Muscle layer of colon (tissue), 2 donors: ENCODE measurements at regions not wholly inside any gene's neighbourhood (a gene's known extent, or its start where the extent isn't known, plus 50 kb on each side); places are given as distances from the start of the nearest gene placed in this dataset.

Source experiments
- H3K27ac ChIP-seq: one replicate; pipeline ENCODE4 v1.7.0; 2013; ENCODE audit warnings: low read depth, mild to moderate bottlenecking, low read length, moderate library complexity
- H3K27me3 ChIP-seq, 2 donors: one replicate each; pipeline ENCODE4 v1.7.0; 2013; ENCODE audit warnings: low read length in 2 of 2, mild to moderate bottlenecking in 2 of 2; ENCODE audit not compliant: insufficient read depth in 2 of 2, control insufficient read depth in 1 of 2
- H3K36me3 ChIP-seq: one replicate; pipeline ENCODE4 v1.7.0; 2013; ENCODE audit warnings: mild to moderate bottlenecking, low read length; ENCODE audit not compliant: insufficient read depth
- H3K4me1 ChIP-seq: one replicate; pipeline ENCODE4 v1.7.0; 2013; ENCODE audit warnings: mild to moderate bottlenecking, low read length; ENCODE audit not compliant: insufficient read depth
- H3K4me3 ChIP-seq, 2 donors: one replicate each; pipeline ENCODE4 v1.7.0; 2013; ENCODE audit warnings: low read length in 2 of 2, low read depth in 1 of 2, mild to moderate bottlenecking in 1 of 2, moderate library complexity in 1 of 2
- H3K9ac ChIP-seq: one replicate; pipeline ENCODE4 v1.7.0; 2013; ENCODE audit warnings: low read length
- H3K9me3 ChIP-seq: one replicate; pipeline ENCODE4 v1.7.0; 2013; ENCODE audit warnings: mild to moderate bottlenecking, low read length
- donor health status: abdominal sarcoma.
- donor health status: Adenocarcinoma of cecum.

- Histone ChIP-seq H3K9me3 (no peaks in the 10 kb centered on the region), H3K36me3 (no peaks in the 10 kb centered on the region), H3K4me1 (no peaks in the 10 kb centered on the region), H3K27ac (no peak overlapping the region), H3K9ac (no peak overlapping the region), H3K4me3 (no peak overlapping the region), H3K27me3 (no peaks in the 10 kb centered on the region)
These were observed 205.7 kb downstream of the GAS1 start for GRCh38 chr9:86741311-86742208.

- Histone ChIP-seq H3K36me3 (no peaks in the 10 kb centered on the region), H3K27me3 (no peaks in the 10 kb centered on the region), H3K27ac (no peak overlapping the region), H3K9ac (no peak overlapping the region), H3K4me1 (peaks cover 40% of the 10 kb centered on the region), H3K9me3 (no peaks in the 10 kb centered on the region), H3K4me3 (no peak overlapping the region)
These were observed 211.4 kb downstream of the GAS1 start for GRCh38 chr9:86735772-86736458.

- Histone ChIP-seq H3K9me3 (no peaks in the 10 kb centered on the region), H3K4me3 (no peak overlapping the region), H3K9ac (no peak overlapping the region), H3K36me3 (no peaks in the 10 kb centered on the region), H3K27me3 (no peaks in the 10 kb centered on the region), H3K27ac (no peak overlapping the region), H3K4me1 (peaks cover 40% of the 10 kb centered on the region)
These were observed 212.5 kb downstream of the GAS1 start for GRCh38 chr9:86734771-86735170.

- Histone ChIP-seq H3K9me3 (no peaks in the 10 kb centered on the region), H3K9ac (no peak overlapping the region), H3K27me3 (no peaks in the 10 kb centered on the region), H3K27ac (no peak overlapping the region), H3K4me3 (no peak overlapping the region), H3K36me3 (no peaks in the 10 kb centered on the region), H3K4me1 (peaks cover 40% of the 10 kb centered on the region)
These were observed 213.4 kb downstream of the GAS1 start for GRCh38 chr9:86733929-86734328.

- Histone ChIP-seq H3K9me3 (no peaks in the 10 kb centered on the region), H3K4me3 (no peak overlapping the region), H3K9ac (no peak overlapping the region), H3K4me1 (peaks cover 40% of the 10 kb centered on the region), H3K27ac (no peak overlapping the region), H3K36me3 (no peaks in the 10 kb centered on the region), H3K27me3 (no peaks in the 10 kb centered on the region)
These were observed 214.7 kb downstream of the GAS1 start for GRCh38 chr9:86732514-86733171.

- no peak overlapping the region for H3K4me3 ChIP-seq
- no peak overlapping the region for H3K27ac ChIP-seq
- peaks cover 40% of the 10 kb centered on the region for H3K4me1 ChIP-seq
- no peaks in the 10 kb centered on the region for H3K27me3 ChIP-seq
- H3K9me3 ChIP-seq: no peaks in the 10 kb centered on the region
- no peak overlapping the region for H3K9ac ChIP-seq
- no peaks in the 10 kb centered on the region for H3K36me3 ChIP-seq
These were observed 215.7 kb downstream of the GAS1 start for GRCh38 chr9:86731511-86732063.

GRCh38 chr9:86730163-86730928, 217.0 kb downstream of the GAS1 start:
- Histone ChIP-seq H3K36me3 (no peaks in the 10 kb centered on the region), H3K27me3 (no peaks in the 10 kb centered on the region), H3K9ac (no peak overlapping the region), H3K4me1 (peaks cover 35% of the 10 kb centered on the region), H3K4me3 (no peak overlapping the region), H3K27ac (no peak overlapping the region), H3K9me3 (no peaks in the 10 kb centered on the region)

- Histone ChIP-seq H3K9ac (no peak overlapping the region), H3K27ac (no peak overlapping the region), H3K27me3 (no peaks in the 10 kb centered on the region), H3K4me1 (no peaks in the 10 kb centered on the region), H3K4me3 (no peak overlapping the region), H3K36me3 (no peaks in the 10 kb centered on the region), H3K9me3 (no peaks in the 10 kb centered on the region)
These were observed 222.8 kb downstream of the GAS1 start for GRCh38 chr9:86724529-86724928.

- no peak overlapping the region for H3K27ac ChIP-seq
- no peak overlapping the region for H3K9ac ChIP-seq
- H3K36me3 ChIP-seq: no peaks in the 10 kb centered on the region
- H3K4me1 ChIP-seq: no peaks in the 10 kb centered on the region
- no peak overlapping the region for H3K4me3 ChIP-seq
- H3K27me3 ChIP-seq: no peaks in the 10 kb centered on the region
- no peaks in the 10 kb centered on the region for H3K9me3 ChIP-seq
These were observed 224.0 kb downstream of the GAS1 start for GRCh38 chr9:86723346-86723745.

GRCh38 chr9:86722706-86723075, 224.6 kb downstream of the GAS1 start:
- Histone ChIP-seq H3K27ac (no peak overlapping the region), H3K27me3 (no peaks in the 10 kb centered on the region), H3K36me3 (no peaks in the 10 kb centered on the region), H3K9ac (no peak overlapping the region), H3K4me3 (no peak overlapping the region), H3K4me1 (no peaks in the 10 kb centered on the region), H3K9me3 (no peaks in the 10 kb centered on the region)
